Ishikawa (cell line): ENCODE measurements at regions not wholly inside any gene's neighbourhood (a gene's known extent, or its start where the extent isn't known, plus 50 kb on each side); places are given as distances from the start of the nearest gene placed in this dataset.

Experiments
- CEBPB ChIP-seq: IDR thresholded peaks from 2 replicates; pipeline ENCODE4 v1.6.1; 2012
- CREB1 ChIP-seq: IDR thresholded peaks from 2 replicates; pipeline ENCODE4 v1.6.1; 2012; ENCODE audit warnings: low read depth
- EGR1 ChIP-seq: IDR thresholded peaks from 2 replicates; pipeline ENCODE4 v1.6.1; 2012
- EP300 ChIP-seq: IDR thresholded peaks from 2 replicates; pipeline ENCODE4 v1.6.1; 2012; ENCODE audit warnings: borderline replicate concordance
- FOXM1 ChIP-seq: IDR thresholded peaks from 2 replicates; pipeline ENCODE4 v1.6.1; 2012; ENCODE audit warnings: low read depth, borderline replicate concordance
- NFIC ChIP-seq: IDR thresholded peaks from 2 replicates; pipeline ENCODE4 v1.6.1; 2012
- RAD21 ChIP-seq: IDR thresholded peaks from 2 replicates; pipeline ENCODE4 v1.6.1; 2012; ENCODE audit warnings: low read depth
- TAF1 ChIP-seq: IDR thresholded peaks from 2 replicates; pipeline ENCODE4 v1.6.1; 2012; ENCODE audit warnings: low read depth, mild to moderate bottlenecking
- TCF12 ChIP-seq: IDR thresholded peaks from 2 replicates; pipeline ENCODE4 v1.6.1; 2012; ENCODE audit warnings: low read depth
- TEAD4 ChIP-seq: IDR thresholded peaks from 2 replicates; pipeline ENCODE4 v1.6.1; 2012
- USF1 ChIP-seq: IDR thresholded peaks from 2 replicates; pipeline ENCODE4 v1.6.1; 2012
- YY1 ChIP-seq: IDR thresholded peaks from 2 replicates; pipeline ENCODE4 v1.6.1; 2012; ENCODE audit warnings: low read depth
- ZBTB7A ChIP-seq: IDR thresholded peaks from 2 replicates; pipeline ENCODE4 v1.6.1; 2012; ENCODE audit warnings: low read depth
- TF ChIP-seq, protein P1 (sequence below): IDR thresholded peaks from 2 replicates; pipeline ENCODE4 v1.6.1; 2012; ENCODE audit warnings: low read depth, mild to moderate bottlenecking
- TF ChIP-seq, protein P2 (sequence below): IDR thresholded peaks from 2 replicates; pipeline ENCODE4 v1.6.1; 2012

- TF ChIP-seq CREB1 (no peak), ZBTB7A (no peak), CEBPB (no peak), USF1 (no peak), EP300 (no peak), NFIC (no peak), EGR1 (no peak), TCF12 (no peak), RAD21 (no peak), TAF1 (no peak), FOXM1 (no peak), YY1 (no peak)
- TF ChIP-seq, protein P1, sequence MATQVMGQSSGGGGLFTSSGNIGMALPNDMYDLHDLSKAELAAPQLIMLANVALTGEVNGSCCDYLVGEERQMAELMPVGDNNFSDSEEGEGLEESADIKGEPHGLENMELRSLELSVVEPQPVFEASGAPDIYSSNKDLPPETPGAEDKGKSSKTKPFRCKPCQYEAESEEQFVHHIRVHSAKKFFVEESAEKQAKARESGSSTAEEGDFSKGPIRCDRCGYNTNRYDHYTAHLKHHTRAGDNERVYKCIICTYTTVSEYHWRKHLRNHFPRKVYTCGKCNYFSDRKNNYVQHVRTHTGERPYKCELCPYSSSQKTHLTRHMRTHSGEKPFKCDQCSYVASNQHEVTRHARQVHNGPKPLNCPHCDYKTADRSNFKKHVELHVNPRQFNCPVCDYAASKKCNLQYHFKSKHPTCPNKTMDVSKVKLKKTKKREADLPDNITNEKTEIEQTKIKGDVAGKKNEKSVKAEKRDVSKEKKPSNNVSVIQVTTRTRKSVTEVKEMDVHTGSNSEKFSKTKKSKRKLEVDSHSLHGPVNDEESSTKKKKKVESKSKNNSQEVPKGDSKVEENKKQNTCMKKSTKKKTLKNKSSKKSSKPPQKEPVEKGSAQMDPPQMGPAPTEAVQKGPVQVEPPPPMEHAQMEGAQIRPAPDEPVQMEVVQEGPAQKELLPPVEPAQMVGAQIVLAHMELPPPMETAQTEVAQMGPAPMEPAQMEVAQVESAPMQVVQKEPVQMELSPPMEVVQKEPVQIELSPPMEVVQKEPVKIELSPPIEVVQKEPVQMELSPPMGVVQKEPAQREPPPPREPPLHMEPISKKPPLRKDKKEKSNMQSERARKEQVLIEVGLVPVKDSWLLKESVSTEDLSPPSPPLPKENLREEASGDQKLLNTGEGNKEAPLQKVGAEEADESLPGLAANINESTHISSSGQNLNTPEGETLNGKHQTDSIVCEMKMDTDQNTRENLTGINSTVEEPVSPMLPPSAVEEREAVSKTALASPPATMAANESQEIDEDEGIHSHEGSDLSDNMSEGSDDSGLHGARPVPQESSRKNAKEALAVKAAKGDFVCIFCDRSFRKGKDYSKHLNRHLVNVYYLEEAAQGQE: no peak
- TF ChIP-seq, protein P2, sequence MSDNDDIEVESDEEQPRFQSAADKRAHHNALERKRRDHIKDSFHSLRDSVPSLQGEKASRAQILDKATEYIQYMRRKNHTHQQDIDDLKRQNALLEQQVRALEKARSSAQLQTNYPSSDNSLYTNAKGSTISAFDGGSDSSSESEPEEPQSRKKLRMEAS: no peak
These were observed 72.0 kb upstream of the IGLL5 start for GRCh38 chr22:22815397-22816170.

DNA sequence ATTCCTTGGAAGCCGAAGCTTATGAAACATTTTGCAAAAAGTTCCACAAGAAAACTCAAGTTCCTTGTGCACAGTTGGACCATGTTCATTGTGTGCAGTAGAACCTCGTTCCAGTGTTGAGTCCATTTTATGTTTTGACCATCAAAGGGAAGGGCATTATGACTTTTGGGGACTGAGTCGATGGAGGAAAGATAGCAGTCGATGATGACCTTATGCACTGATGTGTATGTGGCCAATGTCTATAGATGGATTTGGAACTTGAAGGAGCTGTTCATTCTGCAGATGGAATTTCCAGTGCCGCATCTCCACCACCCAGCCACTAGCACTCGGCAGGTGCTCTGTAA lies 71.5 kb upstream of the IGLL5 start:
- TF ChIP-seq TEAD4 (no peak), FOXM1 (no peak)

DNA sequence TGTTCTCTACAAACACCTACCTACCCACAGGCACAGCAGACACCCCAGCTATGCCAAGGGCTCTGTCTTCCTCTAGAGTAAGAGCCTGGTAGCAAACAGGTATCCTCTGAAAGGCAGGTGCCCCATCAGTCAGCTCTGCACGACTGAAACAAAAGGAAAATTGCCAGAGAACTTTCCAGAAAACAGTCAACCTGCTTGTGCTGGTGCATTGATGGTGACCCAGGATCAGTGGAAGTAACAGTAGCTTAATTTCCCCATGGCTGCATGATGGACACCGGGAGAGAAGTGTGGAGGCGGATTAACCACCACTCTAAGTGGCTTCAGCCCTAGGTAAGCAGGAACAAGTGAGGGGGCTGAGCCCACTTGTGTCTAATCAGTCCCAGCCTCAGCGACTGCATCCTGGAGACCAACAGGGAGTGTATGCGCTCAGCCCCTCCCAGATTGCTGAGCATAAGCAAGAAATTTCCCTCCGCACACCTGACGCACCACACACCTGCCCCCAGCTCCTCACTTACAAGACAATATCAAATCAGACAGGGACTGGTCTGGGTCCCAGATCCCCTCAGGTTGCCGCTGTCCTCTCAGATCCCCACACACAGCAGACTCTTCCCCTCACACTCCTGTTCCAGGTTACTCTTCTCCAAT lies 70.7 kb upstream of the IGLL5 start:
- TF ChIP-seq ZBTB7A (no peak), TEAD4 (no peak), USF1 (no peak), EGR1 (no peak), CEBPB (no peak), CREB1 (no peak), FOXM1 (no peak), RAD21 (no peak), TCF12 (no peak), YY1 (no peak), TAF1 (no peak), NFIC (no peak), EP300 (no peak)
- TF ChIP-seq, protein P1: no peak
- TF ChIP-seq, protein P2: no peak

DNA sequence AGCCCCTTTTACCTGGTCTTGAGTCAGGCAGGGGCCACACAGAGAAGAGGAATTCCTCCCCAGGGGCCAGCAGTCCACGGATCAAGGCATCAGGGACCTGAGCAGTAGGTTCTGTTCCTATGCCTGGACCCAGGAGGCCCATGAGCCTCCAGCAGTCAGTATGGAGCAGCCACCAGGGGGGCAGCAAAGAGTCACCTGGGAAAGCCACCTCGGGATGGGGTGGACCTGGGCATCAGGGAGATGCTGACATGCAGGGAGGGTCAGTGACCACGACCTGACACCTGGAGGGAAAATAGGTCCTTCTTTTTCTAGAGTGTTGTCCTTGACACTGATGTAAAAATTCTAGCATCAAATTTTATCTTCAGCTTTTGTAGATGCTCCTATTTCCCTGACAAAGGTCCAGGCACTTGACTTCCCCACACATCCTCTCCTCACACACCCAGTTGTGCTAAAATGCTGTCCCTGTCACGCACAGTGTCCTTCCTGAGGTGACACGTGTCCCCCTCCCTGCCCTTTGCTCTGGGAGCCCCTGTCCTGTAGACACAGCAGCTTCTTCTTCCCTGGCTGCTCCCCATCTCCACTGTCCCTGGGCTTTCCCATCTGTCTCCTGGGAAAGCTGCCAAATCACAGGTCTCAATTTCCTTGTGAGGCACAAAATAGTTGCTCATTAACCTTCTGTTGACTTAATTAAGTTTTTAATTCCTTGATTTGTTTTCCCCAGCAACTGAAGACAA lies 70.0 kb upstream of the IGLL5 start:
- TF ChIP-seq, protein P1: no peak
- TF ChIP-seq EGR1 (no peak), YY1 (no peak), ZBTB7A (no peak), RAD21 (no peak)
